Liver (tissue), 3 donors: ENCODE measurements at regions not wholly inside any gene's neighbourhood (a gene's known extent, or its start where the extent isn't known, plus 50 kb on each side); places are given as distances from the start of the nearest gene placed in this dataset.

Source experiments
- CTCF ChIP-seq: fragments of 150-350 bp; IDR thresholded peaks from 2 replicates; pipeline ENCODE4 v1.5.1; 2017; ENCODE audit warnings: improper control_type of control experiment, low read depth, low read length; ENCODE audit not compliant: missing input control
- EGR1 ChIP-seq, 2 donors: IDR thresholded peaks; 2 replicates each; pipeline ENCODE4 v1.6.1; 2016 to 2018; ENCODE audit warnings: antibody characterized with exemption in 2 of 2, low read depth in 2 of 2
- FOXA1 ChIP-seq: IDR thresholded peaks from 2 replicates; pipeline ENCODE4 v1.6.1; 2016; ENCODE audit warnings: antibody characterized with exemption
- GABPA ChIP-seq, 2 donors: IDR thresholded peaks in 1 of 2; conservative IDR thresholded peaks in 1 of 2; 2 replicates each; pipeline ENCODE4 v1.6.1; 2016; ENCODE audit warnings: antibody characterized with exemption in 2 of 2, mild to moderate bottlenecking in 1 of 2, moderate library complexity in 1 of 2
- HNF4A ChIP-seq, 2 donors: conservative IDR thresholded peaks; 2 replicates each; pipeline ENCODE4 v1.6.1; 2016; ENCODE audit warnings: antibody characterized with exemption in 2 of 2, mild to moderate bottlenecking in 2 of 2
- JUND ChIP-seq, 2 donors: IDR thresholded peaks; 2 replicates each; pipeline ENCODE4 v1.6.1; 2016; ENCODE audit warnings: antibody characterized with exemption in 2 of 2
- RAD21 ChIP-seq, 2 donors: IDR thresholded peaks; 2 replicates each; pipeline ENCODE4 v1.6.1; 2016; ENCODE audit warnings: antibody characterized with exemption in 2 of 2, mild to moderate bottlenecking in 2 of 2
- SP1 ChIP-seq: IDR thresholded peaks from 2 replicates; pipeline ENCODE4 v1.6.1; 2018; ENCODE audit warnings: antibody characterized with exemption, mild to moderate bottlenecking
- TF ChIP-seq, protein P1 (sequence below): IDR thresholded peaks from 2 replicates; pipeline ENCODE4 v1.6.1; 2016; ENCODE audit warnings: antibody characterized with exemption
- TF ChIP-seq, protein P2 (sequence below): IDR thresholded peaks from 2 replicates; pipeline ENCODE4 v1.6.1; 2016; ENCODE audit warnings: antibody characterized with exemption, mild to moderate bottlenecking
- TF ChIP-seq, protein P3 (sequence below): IDR thresholded peaks from 2 replicates; pipeline ENCODE4 v1.6.1; 2016; ENCODE audit warnings: antibody characterized with exemption
- donor health status: healthy.
- donor health status: healthy.

- no peak for TF ChIP-seq CTCF
- TF ChIP-seq GABPA (IDR thresholded peaks at IDR 0.05 in 1 of 2, conservative IDR thresholded peaks at IDR 0.05 in 1 of 2) = no peak
- TF ChIP-seq FOXA1 = no peak
- TF ChIP-seq HNF4A (conservative IDR thresholded peaks at IDR 0.05) = no peak
- TF ChIP-seq, protein P1, sequence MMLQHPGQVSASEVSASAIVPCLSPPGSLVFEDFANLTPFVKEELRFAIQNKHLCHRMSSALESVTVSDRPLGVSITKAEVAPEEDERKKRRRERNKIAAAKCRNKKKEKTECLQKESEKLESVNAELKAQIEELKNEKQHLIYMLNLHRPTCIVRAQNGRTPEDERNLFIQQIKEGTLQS = no peak
- TF ChIP-seq, protein P2, sequence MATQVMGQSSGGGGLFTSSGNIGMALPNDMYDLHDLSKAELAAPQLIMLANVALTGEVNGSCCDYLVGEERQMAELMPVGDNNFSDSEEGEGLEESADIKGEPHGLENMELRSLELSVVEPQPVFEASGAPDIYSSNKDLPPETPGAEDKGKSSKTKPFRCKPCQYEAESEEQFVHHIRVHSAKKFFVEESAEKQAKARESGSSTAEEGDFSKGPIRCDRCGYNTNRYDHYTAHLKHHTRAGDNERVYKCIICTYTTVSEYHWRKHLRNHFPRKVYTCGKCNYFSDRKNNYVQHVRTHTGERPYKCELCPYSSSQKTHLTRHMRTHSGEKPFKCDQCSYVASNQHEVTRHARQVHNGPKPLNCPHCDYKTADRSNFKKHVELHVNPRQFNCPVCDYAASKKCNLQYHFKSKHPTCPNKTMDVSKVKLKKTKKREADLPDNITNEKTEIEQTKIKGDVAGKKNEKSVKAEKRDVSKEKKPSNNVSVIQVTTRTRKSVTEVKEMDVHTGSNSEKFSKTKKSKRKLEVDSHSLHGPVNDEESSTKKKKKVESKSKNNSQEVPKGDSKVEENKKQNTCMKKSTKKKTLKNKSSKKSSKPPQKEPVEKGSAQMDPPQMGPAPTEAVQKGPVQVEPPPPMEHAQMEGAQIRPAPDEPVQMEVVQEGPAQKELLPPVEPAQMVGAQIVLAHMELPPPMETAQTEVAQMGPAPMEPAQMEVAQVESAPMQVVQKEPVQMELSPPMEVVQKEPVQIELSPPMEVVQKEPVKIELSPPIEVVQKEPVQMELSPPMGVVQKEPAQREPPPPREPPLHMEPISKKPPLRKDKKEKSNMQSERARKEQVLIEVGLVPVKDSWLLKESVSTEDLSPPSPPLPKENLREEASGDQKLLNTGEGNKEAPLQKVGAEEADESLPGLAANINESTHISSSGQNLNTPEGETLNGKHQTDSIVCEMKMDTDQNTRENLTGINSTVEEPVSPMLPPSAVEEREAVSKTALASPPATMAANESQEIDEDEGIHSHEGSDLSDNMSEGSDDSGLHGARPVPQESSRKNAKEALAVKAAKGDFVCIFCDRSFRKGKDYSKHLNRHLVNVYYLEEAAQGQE = no peak
- no peak for TF ChIP-seq RAD21 (IDR thresholded peaks at IDR 0.05)
- TF ChIP-seq SP1 = no peak
- TF ChIP-seq JUND (IDR thresholded peaks at IDR 0.05) = no peak
- TF ChIP-seq, protein P3, sequence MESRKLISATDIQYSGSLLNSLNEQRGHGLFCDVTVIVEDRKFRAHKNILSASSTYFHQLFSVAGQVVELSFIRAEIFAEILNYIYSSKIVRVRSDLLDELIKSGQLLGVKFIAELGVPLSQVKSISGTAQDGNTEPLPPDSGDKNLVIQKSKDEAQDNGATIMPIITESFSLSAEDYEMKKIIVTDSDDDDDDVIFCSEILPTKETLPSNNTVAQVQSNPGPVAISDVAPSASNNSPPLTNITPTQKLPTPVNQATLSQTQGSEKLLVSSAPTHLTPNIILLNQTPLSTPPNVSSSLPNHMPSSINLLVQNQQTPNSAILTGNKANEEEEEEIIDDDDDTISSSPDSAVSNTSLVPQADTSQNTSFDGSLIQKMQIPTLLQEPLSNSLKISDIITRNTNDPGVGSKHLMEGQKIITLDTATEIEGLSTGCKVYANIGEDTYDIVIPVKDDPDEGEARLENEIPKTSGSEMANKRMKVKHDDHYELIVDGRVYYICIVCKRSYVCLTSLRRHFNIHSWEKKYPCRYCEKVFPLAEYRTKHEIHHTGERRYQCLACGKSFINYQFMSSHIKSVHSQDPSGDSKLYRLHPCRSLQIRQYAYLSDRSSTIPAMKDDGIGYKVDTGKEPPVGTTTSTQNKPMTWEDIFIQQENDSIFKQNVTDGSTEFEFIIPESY = no peak
- TF ChIP-seq EGR1 (IDR thresholded peaks at IDR 0.05; ENCODE audit: low read depth in 2 of 2) = no peak
Observed at GRCh38 chr6:11475016-11475415, 62.5 kb upstream of the TMEM170B start.
